ENCODE measurements at regions not wholly inside any gene's neighbourhood (a gene's known extent, or its start where the extent isn't known, plus 50 kb on each side); places are given as distances from the start of the nearest gene placed in this dataset.

DNA sequence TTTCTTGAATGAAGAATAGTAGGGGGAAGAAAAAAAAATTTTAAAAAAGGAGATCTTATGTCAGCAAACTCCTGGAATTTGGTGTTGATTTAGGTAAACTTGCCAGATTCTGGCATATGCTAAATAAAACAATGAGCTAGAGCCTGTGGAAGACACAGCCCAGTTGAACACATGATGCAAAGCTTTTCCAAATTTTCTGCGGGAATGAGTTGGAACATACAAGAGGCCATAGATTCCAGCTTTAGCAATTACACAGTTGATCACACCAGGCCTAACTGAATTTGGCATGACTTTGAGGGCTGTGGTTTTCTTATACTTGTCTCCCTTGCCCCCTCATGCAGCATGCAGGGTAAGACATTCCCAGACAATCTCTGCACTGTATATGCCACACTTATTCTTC, 297.0 kb downstream of the SH3GL2 start:
- POLR2A ChIA-PET = no interaction called here

GRCh38 chr9:17876687-17877086, 297.8 kb downstream of the SH3GL2 start:
- no peaks in the 10 kb centered on the region for H3K36me3 Mint-ChIP-seq (ENCODE audit: low read depth)
- ChIA-PET POLR2A (no interaction called here), CTCF (no interaction called here)
- H3K4me3 Mint-ChIP-seq = no peak overlapping the region
- H3K4me1 Mint-ChIP-seq = no peaks in the 10 kb centered on the region
- H3K27ac Mint-ChIP-seq = no peak overlapping the region
- ATAC-seq (ENCODE audit: low read depth) (no peak), DNase-seq (no peak)
- H3K9me3 Mint-ChIP-seq = no peaks in the 10 kb centered on the region
- TF ChIP-seq, protein P1, sequence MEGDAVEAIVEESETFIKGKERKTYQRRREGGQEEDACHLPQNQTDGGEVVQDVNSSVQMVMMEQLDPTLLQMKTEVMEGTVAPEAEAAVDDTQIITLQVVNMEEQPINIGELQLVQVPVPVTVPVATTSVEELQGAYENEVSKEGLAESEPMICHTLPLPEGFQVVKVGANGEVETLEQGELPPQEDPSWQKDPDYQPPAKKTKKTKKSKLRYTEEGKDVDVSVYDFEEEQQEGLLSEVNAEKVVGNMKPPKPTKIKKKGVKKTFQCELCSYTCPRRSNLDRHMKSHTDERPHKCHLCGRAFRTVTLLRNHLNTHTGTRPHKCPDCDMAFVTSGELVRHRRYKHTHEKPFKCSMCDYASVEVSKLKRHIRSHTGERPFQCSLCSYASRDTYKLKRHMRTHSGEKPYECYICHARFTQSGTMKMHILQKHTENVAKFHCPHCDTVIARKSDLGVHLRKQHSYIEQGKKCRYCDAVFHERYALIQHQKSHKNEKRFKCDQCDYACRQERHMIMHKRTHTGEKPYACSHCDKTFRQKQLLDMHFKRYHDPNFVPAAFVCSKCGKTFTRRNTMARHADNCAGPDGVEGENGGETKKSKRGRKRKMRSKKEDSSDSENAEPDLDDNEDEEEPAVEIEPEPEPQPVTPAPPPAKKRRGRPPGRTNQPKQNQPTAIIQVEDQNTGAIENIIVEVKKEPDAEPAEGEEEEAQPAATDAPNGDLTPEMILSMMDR (IDR thresholded peaks at IDR 0.05) = no peak
- intact Hi-C loops (cut with micrococcal nuclease) = no loop called here
- H3K27me3 Mint-ChIP-seq = no peaks in the 10 kb centered on the region

More for the DNA sequence above, 297.0 kb downstream of the SH3GL2 start:
- TF ChIP-seq, protein P1 (IDR thresholded peaks at IDR 0.05) = no peak
- intact Hi-C loops (cut with micrococcal nuclease) = no loop called here
- Mint-ChIP-seq H3K36me3 (ENCODE audit: low read depth) (no peaks in the 10 kb centered on the region), H3K27ac (no peak overlapping the region), H3K27me3 (no peaks in the 10 kb centered on the region), H3K4me1 (no peaks in the 10 kb centered on the region), H3K4me3 (no peak overlapping the region), H3K9me3 (no peaks in the 10 kb centered on the region)
- ATAC-seq (ENCODE audit: low read depth) = no peak
- CTCF ChIA-PET = no interaction called here
- DNase-seq = no peak

- TF ChIP-seq, protein P1 (IDR thresholded peaks at IDR 0.05) = no peak
Measured at GRCh38 chr9:17878810-17879370, 300.0 kb downstream of the SH3GL2 start.

GRCh38 chr9:17881371-17881770, 302.5 kb downstream of the SH3GL2 start:
- no peak overlapping the region for H3K27ac Mint-ChIP-seq
- TF ChIP-seq, protein P1 (IDR thresholded peaks at IDR 0.05) = no peak

More at GRCh38 chr9:17878810-17879370, 300.0 kb downstream of the SH3GL2 start:
- no peak for ATAC-seq (ENCODE audit: low read depth)
- no peaks in the 10 kb centered on the region for H3K27me3 Mint-ChIP-seq
- CTCF ChIA-PET = no interaction called here
- POLR2A ChIA-PET = no interaction called here
- DNase-seq = no peak
- no peaks in the 10 kb centered on the region for H3K9me3 Mint-ChIP-seq
- intact Hi-C loops (cut with micrococcal nuclease) = no loop called here
- H3K4me1 Mint-ChIP-seq = no peaks in the 10 kb centered on the region
- no peak overlapping the region for H3K4me3 Mint-ChIP-seq
- no peak overlapping the region for H3K27ac Mint-ChIP-seq
- no peaks in the 10 kb centered on the region for H3K36me3 Mint-ChIP-seq (ENCODE audit: low read depth)

DNA sequence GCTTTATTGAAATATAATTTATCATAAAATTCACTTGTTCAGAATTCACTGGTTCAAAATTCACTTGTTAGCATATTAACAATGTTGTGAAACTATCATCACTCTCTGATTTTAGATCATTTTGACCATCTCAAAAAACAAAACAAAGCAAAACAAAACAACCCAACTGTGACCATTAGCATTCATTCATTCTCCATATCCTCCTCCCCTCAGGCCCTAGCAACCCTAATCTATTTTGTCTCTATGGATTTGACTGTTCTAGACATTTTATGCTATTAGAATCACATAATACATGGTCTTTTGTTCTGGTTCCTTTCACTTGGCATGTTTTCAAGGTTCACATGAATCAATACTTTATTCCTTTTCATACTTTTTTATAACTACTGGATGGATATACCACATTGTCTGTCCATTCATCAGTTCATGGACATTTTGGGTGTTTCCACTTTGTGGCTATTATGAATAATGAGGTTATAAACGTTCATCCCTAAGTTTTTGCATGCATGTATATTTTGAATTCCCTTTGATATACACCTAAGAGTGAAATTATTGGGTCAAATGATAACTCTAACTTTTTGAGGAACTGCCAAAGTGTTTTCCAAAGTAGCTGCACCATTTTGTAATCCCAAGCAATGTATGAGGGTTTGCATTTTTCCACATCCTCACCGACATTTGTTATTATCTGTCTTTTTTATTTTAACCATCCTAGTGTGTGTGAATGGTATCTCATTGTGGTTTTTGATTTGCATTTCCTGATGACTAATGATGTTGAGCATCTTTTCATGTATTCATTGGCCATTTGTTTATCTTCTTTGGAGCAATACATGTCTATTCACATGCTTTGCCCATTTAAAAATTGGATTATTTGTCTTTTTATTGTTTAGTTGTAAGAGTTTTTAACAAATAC, 304.1 kb downstream of the SH3GL2 start:
- POLR2A ChIA-PET = no interaction called here
- DNase-seq = no peak
- Mint-ChIP-seq H3K4me1 (no peaks in the 10 kb centered on the region), H3K27me3 (no peaks in the 10 kb centered on the region), H3K36me3 (ENCODE audit: low read depth) (no peaks in the 10 kb centered on the region), H3K9me3 (no peaks in the 10 kb centered on the region), H3K4me3 (no peak overlapping the region), H3K27ac (no peak overlapping the region)
- intact Hi-C loops (cut with micrococcal nuclease) = no loop called here
- CTCF ChIA-PET = no interaction called here
- TF ChIP-seq, protein P1 (IDR thresholded peaks at IDR 0.05) = no peak
- ATAC-seq (ENCODE audit: low read depth) = no peak

More at GRCh38 chr9:17881371-17881770, 302.5 kb downstream of the SH3GL2 start:
- Mint-ChIP-seq H3K36me3 (ENCODE audit: low read depth) (no peaks in the 10 kb centered on the region), H3K4me1 (no peaks in the 10 kb centered on the region), H3K4me3 (no peak overlapping the region), H3K9me3 (no peaks in the 10 kb centered on the region), H3K27me3 (no peaks in the 10 kb centered on the region)
- ChIA-PET CTCF (no interaction called here), POLR2A (no interaction called here)
- intact Hi-C loops (cut with micrococcal nuclease) = no loop called here
- DNase-seq (no peak), ATAC-seq (ENCODE audit: low read depth) (no peak)

Measured in activated B cell treated with CpG ODN at 0.5 μM for 24 hours (primary cell).